DND-41 (cell line): ENCODE measurements at regions not wholly inside any gene's neighbourhood (a gene's known extent, or its start where the extent isn't known, plus 50 kb on each side); places are given as distances from the start of the nearest gene placed in this dataset.

Experiments
- CTCF ChIP-seq: IDR thresholded peaks from 2 replicates; pipeline ENCODE4 v1.5.1; 2012; ENCODE audit warnings: borderline replicate concordance, low read length, moderate library complexity, mild to moderate bottlenecking; ENCODE audit not compliant: poor library complexity, severe bottlenecking; ENCODE audit errors: extremely low read depth
- EZH2 ChIP-seq: IDR thresholded peaks from 3 replicates; pipeline ENCODE4 v1.6.1; 2012; ENCODE audit warnings: borderline replicate concordance, low read depth, mild to moderate bottlenecking, moderate library complexity, low read length, inconsistent platforms; ENCODE audit not compliant: severe bottlenecking

- TF ChIP-seq CTCF (no peak), EZH2 (no peak)
These were observed 507.4 kb upstream of the TBX3 start for GRCh38 chr12:115191342-115191741.
